ENCODE measurements at regions not wholly inside any gene's neighbourhood (a gene's known extent, or its start where the extent isn't known, plus 50 kb on each side); places are given as distances from the start of the nearest gene placed in this dataset.

GRCh38 chr3:189496375-189497138 lies 134.6 kb upstream of the TP63 start:
- H3K9me3 ChIP-seq (ENCODE audit: control insufficient read depth, insufficient read depth, low read length), result no peaks in the 10 kb centered on the region
- no peaks in the 10 kb centered on the region for H4K20me1 ChIP-seq (ENCODE audit: insufficient read depth, low read length)
- no peak overlapping the region for H3K4me2 ChIP-seq (ENCODE audit: low read depth, low read length)
- dilution Hi-C loops (cut with HindIII; ENCODE audit: low sequenced_read_pairs, unreplicated experiment), result no loop called here
- intact Hi-C loops (cut with micrococcal nuclease), result no loop called here
- H3K36me3 ChIP-seq (ENCODE audit: control insufficient read depth, insufficient read depth, low read length), result no peaks in the 10 kb centered on the region
- H4K8ac ChIP-seq (ENCODE audit: low read depth in 2 of 2, low read length in 2 of 2), result no peak overlapping the region
- H3K4ac ChIP-seq (ENCODE audit: low read depth, low read length), result no peak overlapping the region
- no peak overlapping the region for H2AFZ ChIP-seq (replicated peaks; ENCODE audit: low read length, poor library complexity)
- H3K18ac ChIP-seq (ENCODE audit: low read depth, low read length), result no peak overlapping the region
- H3K23ac ChIP-seq (ENCODE audit: low read depth, low read length), result no peak overlapping the region
- H2BK15ac ChIP-seq (ENCODE audit: low read depth, low read length), result no peak overlapping the region
- no peak overlapping the region for H3K27ac ChIP-seq (ENCODE audit: insufficient read depth, low read length)
- H3K4me3 ChIP-seq (ENCODE audit: insufficient read depth, low read depth, low read length), result no peak overlapping the region
- H3K56ac ChIP-seq (ENCODE audit: extremely low read depth, insufficient read depth, low read length), result no peak overlapping the region
- no peaks in the 10 kb centered on the region for H3K9me1 ChIP-seq (ENCODE audit: insufficient read depth, low read length)
- DNase-seq, result no peak
- no TSS peak for BruUV-seq (replicated peaks)
- no peak overlapping the region for H4K5ac ChIP-seq (ENCODE audit: low read depth, low read length)
- H3K27me3 ChIP-seq (ENCODE audit: control insufficient read depth, insufficient read depth, low read length), result no peaks in the 10 kb centered on the region
- no peak overlapping the region for H4K91ac ChIP-seq (ENCODE audit: insufficient read depth, low read depth, low read length)
- H2AK5ac ChIP-seq (ENCODE audit: low read depth, low read length), result no peak overlapping the region
- no peaks in the 10 kb centered on the region for H3K4me1 ChIP-seq (ENCODE audit: control insufficient read depth, insufficient read depth, low read length)
- no peak overlapping the region for H2AK9ac ChIP-seq (replicated peaks; ENCODE audit: low read depth, low read length, poor library complexity)
- H3K14ac ChIP-seq (replicated peaks; ENCODE audit: low read depth, low read length), result no peak overlapping the region
- in situ Hi-C loops (cut with MboI; ENCODE audit: low sequenced_read_pairs), result no loop called here
- H3K79me1 ChIP-seq (ENCODE audit: low read depth in 1 of 2, low read length in 2 of 2), result no peaks in the 10 kb centered on the region
- H2BK20ac ChIP-seq (ENCODE audit: low read depth, low read length), result no peak overlapping the region
- H2BK5ac ChIP-seq (ENCODE audit: low read depth, low read length, poor library complexity, severe bottlenecking), result no peak overlapping the region
- POLR2A ChIA-PET (ENCODE audit: unreplicated experiment), result no interaction called here
- H2BK120ac ChIP-seq (ENCODE audit: low read depth, low read length), result no peak overlapping the region
- H3K9ac ChIP-seq (ENCODE audit: low read depth, low read length), result no peak overlapping the region
- CTCF ChIA-PET, result no interaction called here
- TF ChIP-seq MXI1 (IDR thresholded peaks at IDR 0.05; ENCODE audit: borderline replicate concordance, low read depth, low read length), result no peak
- no peak for TF ChIP-seq RAD21 (IDR thresholded peaks at IDR 0.05; ENCODE audit: low read length)
- TF ChIP-seq BHLHE40 (IDR thresholded peaks at IDR 0.05; ENCODE audit: low read depth, low read length), result no peak
- no peak for TF ChIP-seq SMC3 (IDR thresholded peaks at IDR 0.05; ENCODE audit: low read depth, low read length)
- no peak for TF ChIP-seq NFE2L2 (IDR thresholded peaks at IDR 0.05; ENCODE audit: low read depth, low read length)
- no peak for TF ChIP-seq ELK1 (IDR thresholded peaks at IDR 0.05; ENCODE audit: borderline replicate concordance, low read depth, low read length)
- TF ChIP-seq MAZ (IDR thresholded peaks at IDR 0.05; ENCODE audit: borderline replicate concordance, low read depth, low read length), result no peak
- no peak for TF ChIP-seq FOS (IDR thresholded peaks at IDR 0.05; ENCODE audit: low read depth, low read length)
- no peak for ATAC-seq (ENCODE audit: low read depth)
- WGBS, 2 experiments (ENCODE audit: extremely low coverage in 2 of 2, insufficient read length in 1 of 2), result no CpG with 5 or more reads among the region's 6 CpGs
